HCT116 (cell line): ENCODE measurements at regions not wholly inside any gene's neighbourhood (a gene's known extent, or its start where the extent isn't known, plus 50 kb on each side); places are given as distances from the start of the nearest gene placed in this dataset. TPM values are rescaled to one million over a fixed set of nuclear protein-coding genes. Genes with fewer than 3 reads are reported as not detected.

ENCODE experiments used
- microRNA counts: library from miRNA; unstranded; fragments of <30 nt; microRNA quantifications from one replicate; lab custom pipeline; 2015
- microRNA-seq: library from miRNA; unstranded; fragments of <30 nt; microRNA quantifications from one replicate; pipeline ENCODE4, GENCODE V29; 2016; ENCODE audit warnings: borderline number of aligned reads

MicroRNAs in the stretch of these regions (microRNA counts, 767-probe panel; counts per million panel counts)
- microRNA hsa-miR-216a (lab: Ali Mortazavi, UCI) (not detected), microRNA hsa-miR-216b (lab: Ali Mortazavi, UCI) (not detected), microRNA hsa-miR-217 (lab: Ali Mortazavi, UCI) (not detected)

Small RNAs in the stretch of these regions (microRNA-seq; reads per million reads assigned to microRNA genes)
- not detected for gene MIR216A
- not detected for gene MIR216B
- 1.6 reads per million for gene MIR217
